Astrocyte of the spinal cord (primary cell): ENCODE measurements at regions not wholly inside any gene's neighbourhood (a gene's known extent, or its start where the extent isn't known, plus 50 kb on each side); places are given as distances from the start of the nearest gene placed in this dataset.

Experiments
- DNase-seq: peaks from one replicate; pipeline ENCODE4 v3.0.0; 2011; ENCODE audit warnings: low read depth, low spot score
- H3K4me3 ChIP-seq: 2 replicates; pipeline ENCODE4 v1.5.1; 2011; ENCODE audit warnings: low read depth, mild to moderate bottlenecking, low read length, moderate library complexity
- CTCF ChIP-seq: IDR thresholded peaks from 2 replicates; pipeline ENCODE4 v1.5.1; 2012; ENCODE audit warnings: low read depth, mild to moderate bottlenecking, low read length, inconsistent platforms
- in situ Hi-C: cut with HindIII; loops from 2 replicates; pipeline ENCODE4 v1.10.0; 2017; ENCODE audit warnings: low sequenced_read_pairs

GRCh38 chr1:30475966-30476365, 247.4 kb downstream of the MATN1 start:
- no peak for DNase-seq
- no peak for TF ChIP-seq CTCF
- H3K4me3 ChIP-seq = no peak overlapping the region
- in situ Hi-C loops = no loop called here

- in situ Hi-C loops = no loop called here
- H3K4me3 ChIP-seq = no peak overlapping the region
- DNase-seq = no peak
- TF ChIP-seq CTCF = no peak
Observed at GRCh38 chr1:30475201-30475600, 248.2 kb downstream of the MATN1 start.

- H3K4me3 ChIP-seq = no peak overlapping the region
- no peak for DNase-seq
- in situ Hi-C loops = no loop called here
- TF ChIP-seq CTCF = no peak
Observed at GRCh38 chr1:30474818-30475200, 248.6 kb downstream of the MATN1 start.

- no peak for DNase-seq
- no peak for TF ChIP-seq CTCF
- in situ Hi-C loops = no loop called here
- no peak overlapping the region for H3K4me3 ChIP-seq
Observed at GRCh38 chr1:30473922-30474817, 249.2 kb downstream of the MATN1 start.

- TF ChIP-seq CTCF = no peak
- H3K4me3 ChIP-seq = no peak overlapping the region
- in situ Hi-C loops = no loop called here
- no peak for DNase-seq
Observed at GRCh38 chr1:30472526-30472925, 250.9 kb downstream of the MATN1 start.

- no peak for DNase-seq
Observed at GRCh38 chr1:30472009-30472408, 251.4 kb downstream of the MATN1 start.

More at GRCh38 chr1:30472009-30472408, 251.4 kb downstream of the MATN1 start:
- no peak overlapping the region for H3K4me3 ChIP-seq
- no peak for TF ChIP-seq CTCF
- in situ Hi-C loops = no loop called here
